ENCODE measurements at regions not wholly inside any gene's neighbourhood (a gene's known extent, or its start where the extent isn't known, plus 50 kb on each side); places are given as distances from the start of the nearest gene placed in this dataset.

GRCh38 chr12:25877446-25877845 lies 81.0 kb upstream of the RASSF8 start:
- Mint-ChIP-seq H3K4me3 (ENCODE audit: low read depth) (no peak overlapping the region), H3K4me1 (ENCODE audit: low read depth) (peaks cover 7% of the 10 kb centered on the region), H3K9me3 (ENCODE audit: low read depth) (peaks cover 5% of the 10 kb centered on the region), H3K27me3 (no peaks in the 10 kb centered on the region), H3K27ac (no peak overlapping the region), H3K36me3 (ENCODE audit: insufficient read depth) (no peaks in the 10 kb centered on the region)
- TF ChIP-seq CTCF (IDR thresholded peaks at IDR 0.05; ENCODE audit: unreplicated experiment) = no peak
- no peak for DNase-seq (ENCODE audit: low spot score, unreplicated experiment)

- no peak for TF ChIP-seq CTCF (IDR thresholded peaks at IDR 0.05; ENCODE audit: unreplicated experiment)
- Mint-ChIP-seq H3K9me3 (ENCODE audit: low read depth) (peaks cover 6% of the 10 kb centered on the region), H3K36me3 (ENCODE audit: insufficient read depth) (no peaks in the 10 kb centered on the region), H3K4me1 (ENCODE audit: low read depth) (peaks cover 5% of the 10 kb centered on the region), H3K4me3 (ENCODE audit: low read depth) (no peak overlapping the region), H3K27ac (no peak overlapping the region), H3K27me3 (peaks cover 15% of the 10 kb centered on the region)
- no peak for DNase-seq (ENCODE audit: low spot score, unreplicated experiment)
These were observed 76.2 kb upstream of the RASSF8 start for GRCh38 chr12:25882266-25882665.

GRCh38 chr12:25883026-25883916 lies 75.2 kb upstream of the RASSF8 start:
- H3K27ac Mint-ChIP-seq = no peak overlapping the region
- H3K27me3 Mint-ChIP-seq = peaks cover 15% of the 10 kb centered on the region
- peaks cover 8% of the 10 kb centered on the region for H3K4me1 Mint-ChIP-seq (ENCODE audit: low read depth)
- H3K4me3 Mint-ChIP-seq (ENCODE audit: low read depth) = no peak overlapping the region
- H3K9me3 Mint-ChIP-seq (ENCODE audit: low read depth) = peaks cover 6% of the 10 kb centered on the region
- no peak for DNase-seq (ENCODE audit: low spot score, unreplicated experiment)
- no peaks in the 10 kb centered on the region for H3K36me3 Mint-ChIP-seq (ENCODE audit: insufficient read depth)
- no peak for TF ChIP-seq CTCF (IDR thresholded peaks at IDR 0.05; ENCODE audit: unreplicated experiment)

- Mint-ChIP-seq H3K4me1 (ENCODE audit: low read depth) (peaks cover 15% of the 10 kb centered on the region), H3K4me3 (ENCODE audit: low read depth) (no peak overlapping the region), H3K27me3 (peaks cover 15% of the 10 kb centered on the region), H3K9me3 (ENCODE audit: low read depth) (peaks cover 6% of the 10 kb centered on the region), H3K27ac (no peak overlapping the region), H3K36me3 (ENCODE audit: insufficient read depth) (no peaks in the 10 kb centered on the region)
- DNase-seq (ENCODE audit: low spot score, unreplicated experiment) = no peak
- TF ChIP-seq CTCF (IDR thresholded peaks at IDR 0.05; ENCODE audit: unreplicated experiment) = no peak
These were observed 74.2 kb upstream of the RASSF8 start for GRCh38 chr12:25884024-25884919.

GRCh38 chr12:25884920-25885234 lies 73.6 kb upstream of the RASSF8 start:
- peaks cover 6% of the 10 kb centered on the region for H3K9me3 Mint-ChIP-seq (ENCODE audit: low read depth)
- DNase-seq (ENCODE audit: low spot score, unreplicated experiment) = no peak
- H3K4me1 Mint-ChIP-seq (ENCODE audit: low read depth) = peaks cover 17% of the 10 kb centered on the region
- H3K27ac Mint-ChIP-seq = no peak overlapping the region
- H3K36me3 Mint-ChIP-seq (ENCODE audit: insufficient read depth) = no peaks in the 10 kb centered on the region
- H3K4me3 Mint-ChIP-seq (ENCODE audit: low read depth) = no peak overlapping the region
- peaks cover 15% of the 10 kb centered on the region for H3K27me3 Mint-ChIP-seq
- TF ChIP-seq CTCF (IDR thresholded peaks at IDR 0.05; ENCODE audit: unreplicated experiment) = no peak

All from progenitor cell of endocrine pancreas (in vitro differentiated cells).